Natural killer cell (primary cell): ENCODE measurements at regions not wholly inside any gene's neighbourhood (a gene's known extent, or its start where the extent isn't known, plus 50 kb on each side); places are given as distances from the start of the nearest gene placed in this dataset.

Experiments used
- ATAC-seq, 3 donors: fragments of 150-1000 bp in 2 of 3; fragments of 200-7000 bp in 1 of 3; cut with Tn5 transposase; 1 replicate in 1 of 3; 2 replicates in 2 of 3; pipeline ENCODE4 v1.10.0; 2021; ENCODE audit warnings: mild to moderate bottlenecking in 2 of 3, moderate library complexity in 2 of 3
- DNase-seq, 2 donors: peaks; one replicate each; pipeline versions ENCODE4 v3.0.0 to v3.0.0-alpha.2; 2013 to 2021; ENCODE audit warnings: mixed read lengths in 1 of 2
- H3K27ac ChIP-seq: one replicate; pipeline ENCODE4 v1.5.1; 2013; ENCODE audit warnings: mild to moderate bottlenecking, low read length
- H3K27me3 ChIP-seq: one replicate; pipeline ENCODE4 v1.6.1; 2013; ENCODE audit warnings: low read length; ENCODE audit not compliant: control insufficient read depth, insufficient read depth
- H3K36me3 ChIP-seq: one replicate; pipeline ENCODE4 v1.6.1; 2013; ENCODE audit warnings: low read length; ENCODE audit not compliant: control insufficient read depth, insufficient read depth
- H3K4me1 ChIP-seq: one replicate; pipeline ENCODE4 v1.6.1; 2013; ENCODE audit warnings: low read length; ENCODE audit not compliant: control insufficient read depth, insufficient read depth
- H3K4me3 ChIP-seq: one replicate; pipeline ENCODE4 v1.5.1; 2013; ENCODE audit warnings: low read length
- H3K9me3 ChIP-seq: one replicate; pipeline ENCODE4 v1.6.1; 2013; ENCODE audit warnings: low read length; ENCODE audit not compliant: control insufficient read depth, insufficient read depth
- H3K27ac Mint-ChIP-seq, 2 donors: one replicate each; pipeline ENCODE4 v1.8.0; 2022; ENCODE audit warnings: mild to moderate bottlenecking in 2 of 2, mixed read lengths in 2 of 2, moderate library complexity in 1 of 2
- H3K27me3 Mint-ChIP-seq, 2 donors: one replicate each; pipeline ENCODE4 v1.8.0; 2022; ENCODE audit warnings: low read depth in 2 of 2, mixed read lengths in 2 of 2
- H3K36me3 Mint-ChIP-seq: one replicate; pipeline ENCODE4 v1.8.0; 2022; ENCODE audit warnings: mixed read lengths
- H3K4me1 Mint-ChIP-seq, 2 donors: one replicate each; pipeline ENCODE4 v1.8.0; 2022; ENCODE audit warnings: mixed read lengths in 2 of 2
- H3K4me3 Mint-ChIP-seq: one replicate; pipeline ENCODE4 v1.8.0; 2022; ENCODE audit warnings: mild to moderate bottlenecking, moderate library complexity, mixed read lengths
- H3K9me3 Mint-ChIP-seq, 2 donors: one replicate each; pipeline ENCODE4 v1.8.0; 2022; ENCODE audit warnings: mixed read lengths in 2 of 2
- WGBS: methylation state at CpG from one replicate; pipeline ENCODE4 v1.1.7; 2013; ENCODE audit warnings: missing lambda C conversion rate; ENCODE audit not compliant: insufficient coverage; 5-methylcytosine and 5-hydroxymethylcytosine counted together
- intact Hi-C: fragments of 100-400 bp; cut with micrococcal nuclease; formaldehyde crosslinking; loops from one replicate; pipeline ENCODE4 v1.14.2; 2022
- TF ChIP-seq, protein P1 (sequence below): fragments of 200-600 bp; IDR thresholded peaks from one replicate; pipeline ENCODE4 v1.8.0; 2022; ENCODE audit warnings: antibody characterized with exemption

DNA sequence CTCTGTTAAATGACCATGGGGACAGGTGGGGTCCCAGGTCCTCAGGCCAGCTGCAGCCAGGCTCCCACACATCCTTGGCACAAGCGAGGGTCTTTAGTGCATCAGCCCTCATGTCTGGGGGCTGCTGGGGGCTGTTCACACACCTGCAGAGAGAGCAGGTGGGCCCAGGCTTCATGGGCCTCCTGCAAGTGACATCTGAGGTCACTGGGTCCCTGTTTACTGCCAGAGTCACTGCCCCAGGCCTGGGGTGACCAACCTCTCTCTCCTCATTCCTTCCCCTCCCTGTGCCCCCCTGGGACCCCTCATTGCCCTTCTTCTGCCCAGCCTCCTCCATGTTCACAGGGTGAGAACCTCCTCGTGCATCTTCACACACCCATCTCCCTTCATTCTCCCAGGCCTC is 92.4 kb downstream of the RTL6 start:
- H3K36me3 ChIP-seq = no peaks in the 10 kb centered on the region
- 86% methylated on average over 2 of the region's 2 CpGs for WGBS
- H3K36me3 Mint-ChIP-seq = no peaks in the 10 kb centered on the region

DNA sequence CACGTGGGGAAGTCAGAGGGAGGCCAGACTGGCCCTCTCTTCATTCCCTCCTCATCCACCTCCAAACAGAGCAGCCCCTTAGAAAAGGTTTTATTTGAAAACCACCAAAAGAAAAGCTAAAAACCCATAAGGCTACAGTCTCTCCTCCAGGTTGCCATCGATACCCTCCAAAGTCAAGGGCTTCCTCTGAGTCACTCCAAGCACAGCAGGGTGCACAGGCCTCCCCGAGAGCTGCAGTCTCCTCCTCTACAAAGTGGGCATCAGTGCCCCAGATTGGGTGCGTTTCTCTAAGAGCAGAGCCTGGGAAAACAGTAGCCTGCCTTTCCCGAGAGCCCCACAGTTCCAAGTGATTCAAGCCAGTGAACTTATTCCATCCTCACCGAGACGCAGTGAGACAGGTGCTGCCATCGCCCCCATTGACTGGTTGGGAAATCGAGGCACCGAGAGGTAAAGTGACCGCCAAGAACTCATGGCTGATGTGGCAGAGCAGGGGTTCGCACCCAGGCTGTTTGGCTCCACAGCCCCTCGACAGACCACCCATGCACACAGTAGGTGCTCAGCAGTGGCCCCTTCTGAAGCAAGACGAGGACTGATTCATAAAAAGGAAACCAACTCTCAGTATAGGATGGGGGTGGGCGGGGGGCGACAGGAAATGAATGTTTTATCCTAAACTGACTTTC is 91.7 kb upstream of the SHISAL1 start:
- TF ChIP-seq, protein P1, sequence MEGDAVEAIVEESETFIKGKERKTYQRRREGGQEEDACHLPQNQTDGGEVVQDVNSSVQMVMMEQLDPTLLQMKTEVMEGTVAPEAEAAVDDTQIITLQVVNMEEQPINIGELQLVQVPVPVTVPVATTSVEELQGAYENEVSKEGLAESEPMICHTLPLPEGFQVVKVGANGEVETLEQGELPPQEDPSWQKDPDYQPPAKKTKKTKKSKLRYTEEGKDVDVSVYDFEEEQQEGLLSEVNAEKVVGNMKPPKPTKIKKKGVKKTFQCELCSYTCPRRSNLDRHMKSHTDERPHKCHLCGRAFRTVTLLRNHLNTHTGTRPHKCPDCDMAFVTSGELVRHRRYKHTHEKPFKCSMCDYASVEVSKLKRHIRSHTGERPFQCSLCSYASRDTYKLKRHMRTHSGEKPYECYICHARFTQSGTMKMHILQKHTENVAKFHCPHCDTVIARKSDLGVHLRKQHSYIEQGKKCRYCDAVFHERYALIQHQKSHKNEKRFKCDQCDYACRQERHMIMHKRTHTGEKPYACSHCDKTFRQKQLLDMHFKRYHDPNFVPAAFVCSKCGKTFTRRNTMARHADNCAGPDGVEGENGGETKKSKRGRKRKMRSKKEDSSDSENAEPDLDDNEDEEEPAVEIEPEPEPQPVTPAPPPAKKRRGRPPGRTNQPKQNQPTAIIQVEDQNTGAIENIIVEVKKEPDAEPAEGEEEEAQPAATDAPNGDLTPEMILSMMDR = no peak
- H3K27me3 Mint-ChIP-seq = no peaks in the 10 kb centered on the region

More for the DNA sequence above, 92.4 kb downstream of the RTL6 start:
- TF ChIP-seq, protein P1 = no peak
- H3K4me1 ChIP-seq = no peaks in the 10 kb centered on the region
- H3K4me3 ChIP-seq = no peak overlapping the region
- H3K27ac ChIP-seq = no peak overlapping the region
- intact Hi-C loops = no loop called here
- Mint-ChIP-seq H3K4me1 (no peaks in the 10 kb centered on the region), H3K27ac (no peak overlapping the region), H3K9me3 (no peaks in the 10 kb centered on the region), H3K27me3 (no peaks in the 10 kb centered on the region), H3K4me3 (no peak overlapping the region)
- no peaks in the 10 kb centered on the region for H3K27me3 ChIP-seq
- DNase-seq (no peak), ATAC-seq (no peak)
- no peaks in the 10 kb centered on the region for H3K9me3 ChIP-seq

DNA sequence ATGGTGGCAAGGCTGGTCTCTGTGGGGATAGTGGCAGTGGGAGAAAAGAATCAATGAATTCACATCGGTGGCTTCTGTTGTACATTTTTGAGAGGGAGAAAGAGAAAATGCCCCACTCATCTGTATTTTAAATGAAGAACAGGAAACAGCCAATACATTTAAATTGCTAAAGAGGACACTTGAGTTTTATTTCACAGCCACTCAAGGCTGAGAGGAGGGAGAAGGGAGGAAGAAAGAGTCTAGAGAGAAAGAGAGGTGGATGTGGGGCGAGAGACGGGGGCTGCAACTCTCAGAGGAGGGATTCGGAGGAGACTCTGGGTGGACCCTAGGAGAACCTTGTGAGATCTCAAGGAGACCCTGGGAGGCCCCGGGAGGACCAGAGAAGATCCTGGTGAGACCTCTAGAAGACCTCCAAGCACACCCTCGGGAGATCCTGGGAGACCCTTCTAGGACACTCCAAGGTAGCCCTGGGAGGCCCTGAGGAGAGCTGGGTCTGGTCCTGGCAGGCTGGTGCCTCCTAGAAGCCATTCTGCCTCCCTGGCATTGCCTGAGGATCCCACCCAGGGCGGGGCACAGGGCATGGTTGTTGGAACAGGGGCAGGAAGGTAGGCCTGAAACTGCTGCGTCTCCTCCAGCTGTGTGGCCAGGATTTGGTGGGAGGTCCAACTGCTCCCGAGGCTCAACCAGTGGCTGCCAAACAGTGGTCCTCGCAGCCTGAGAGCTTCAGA is 91.0 kb upstream of the SHISAL1 start:
- no peak overlapping the region for H3K27ac Mint-ChIP-seq
- no peak for ATAC-seq
- TF ChIP-seq, protein P1 = no peak
- H3K4me1 Mint-ChIP-seq = no peaks in the 10 kb centered on the region
- Histone ChIP-seq H3K4me1 (no peaks in the 10 kb centered on the region), H3K4me3 (no peak overlapping the region), H3K27ac (no peak overlapping the region), H3K36me3 (no peaks in the 10 kb centered on the region), H3K27me3 (no peaks in the 10 kb centered on the region), H3K9me3 (no peaks in the 10 kb centered on the region)
- H3K27me3 Mint-ChIP-seq = no peaks in the 10 kb centered on the region
- 87% methylated on average over 10 of the region's 10 CpGs for WGBS
- H3K9me3 Mint-ChIP-seq = no peaks in the 10 kb centered on the region
- intact Hi-C loops = no loop called here
- no peak overlapping the region for H3K4me3 Mint-ChIP-seq
- no peak for DNase-seq
- no peaks in the 10 kb centered on the region for H3K36me3 Mint-ChIP-seq

More for the DNA sequence above, 91.7 kb upstream of the SHISAL1 start:
- H3K4me1 Mint-ChIP-seq = no peaks in the 10 kb centered on the region
- H3K27me3 ChIP-seq = no peaks in the 10 kb centered on the region
- no peaks in the 10 kb centered on the region for H3K9me3 Mint-ChIP-seq
- H3K36me3 ChIP-seq = no peaks in the 10 kb centered on the region
- H3K27ac ChIP-seq = no peak overlapping the region
- WGBS = 85% methylated on average over 14 of the region's 16 CpGs
- no peaks in the 10 kb centered on the region for H3K9me3 ChIP-seq
- DNase-seq (no peak), ATAC-seq (no peak)
- no peaks in the 10 kb centered on the region for H3K36me3 Mint-ChIP-seq
- intact Hi-C loops = no loop called here
- H3K4me3 Mint-ChIP-seq = no peak overlapping the region
- no peak overlapping the region for H3K4me3 ChIP-seq
- no peak overlapping the region for H3K27ac Mint-ChIP-seq
- no peaks in the 10 kb centered on the region for H3K4me1 ChIP-seq
